T-helper 2 cell treated with Interferon-gamma antibody and Interleukin-4, amounts not matched to agents 5 μg/mL and 100 μg/mL, for 36 hours (primary cell): ENCODE measurements at regions not wholly inside any gene's neighbourhood (a gene's known extent, or its start where the extent isn't known, plus 50 kb on each side); places are given as distances from the start of the nearest gene placed in this dataset.
"Not testable (repeated sequence)": the region's sequence is repeated elsewhere in the genome, so short reads cannot be mapped to it uniquely, and the experiment has no call there.

ENCODE experiments used
- DNase-seq: peaks from one replicate; pipeline ENCODE4 v3.0.0; 2021; ENCODE audit warnings: low spot score
- H3K27ac Mint-ChIP-seq: one replicate; pipeline ENCODE4 v1.8.0; 2021; ENCODE audit warnings: mild to moderate bottlenecking, mixed read lengths
- H3K27me3 Mint-ChIP-seq: one replicate; pipeline ENCODE4 v1.8.0; 2021; ENCODE audit warnings: low read depth, mixed read lengths
- H3K36me3 Mint-ChIP-seq: one replicate; pipeline ENCODE4 v1.8.0; 2021; ENCODE audit warnings: low read depth, mixed read lengths
- H3K4me1 Mint-ChIP-seq: one replicate; pipeline ENCODE4 v1.8.0; 2021; ENCODE audit warnings: low read depth, mixed read lengths
- H3K4me3 Mint-ChIP-seq: one replicate; pipeline ENCODE4 v1.8.0; 2022; ENCODE audit warnings: mild to moderate bottlenecking, moderate library complexity, mixed read lengths
- H3K9me3 Mint-ChIP-seq: one replicate; pipeline ENCODE4 v1.8.0; 2021; ENCODE audit warnings: mixed read lengths

GRCh38 chr4:66328803-66329574 is 658.7 kb upstream of the EPHA5 start:
- H3K36me3 Mint-ChIP-seq = no peaks in the 10 kb centered on the region

GRCh38 chr4:66307641-66308438 is 637.6 kb upstream of the EPHA5 start:
- Mint-ChIP-seq H3K27ac (no peak overlapping the region), H3K27me3 (no peaks in the 10 kb centered on the region)

More at GRCh38 chr4:66328803-66329574, 658.7 kb upstream of the EPHA5 start:
- H3K27ac Mint-ChIP-seq = no peak overlapping the region
- no peaks in the 10 kb centered on the region for H3K4me1 Mint-ChIP-seq
- no peak for DNase-seq
- no peak overlapping the region for H3K4me3 Mint-ChIP-seq
- peaks cover 6% of the 10 kb centered on the region for H3K9me3 Mint-ChIP-seq
- H3K27me3 Mint-ChIP-seq = no peaks in the 10 kb centered on the region

GRCh38 chr4:66300336-66300934 is 630.1 kb upstream of the EPHA5 start:
- no peaks in the 10 kb centered on the region for H3K36me3 Mint-ChIP-seq
- no peaks in the 10 kb centered on the region for H3K4me1 Mint-ChIP-seq
- H3K4me3 Mint-ChIP-seq = no peak overlapping the region
- no peak overlapping the region for H3K27ac Mint-ChIP-seq
- peaks cover 16% of the 10 kb centered on the region for H3K9me3 Mint-ChIP-seq
- DNase-seq = no peak
- H3K27me3 Mint-ChIP-seq = no peaks in the 10 kb centered on the region

More at GRCh38 chr4:66307641-66308438, 637.6 kb upstream of the EPHA5 start:
- H3K4me1 Mint-ChIP-seq = no peaks in the 10 kb centered on the region
- no peaks in the 10 kb centered on the region for H3K36me3 Mint-ChIP-seq
- H3K4me3 Mint-ChIP-seq = no peak overlapping the region
- DNase-seq = no peak
- peaks cover 16% of the 10 kb centered on the region for H3K9me3 Mint-ChIP-seq

GRCh38 chr4:66298569-66298968 is 628.3 kb upstream of the EPHA5 start:
- Mint-ChIP-seq H3K9me3 (peaks cover 26% of the 10 kb centered on the region), H3K27ac (no peak overlapping the region), H3K4me1 (no peaks in the 10 kb centered on the region), H3K36me3 (no peaks in the 10 kb centered on the region), H3K27me3 (no peaks in the 10 kb centered on the region), H3K4me3 (no peak overlapping the region)
- no peak for DNase-seq

GRCh38 chr4:66297703-66298102 is 627.4 kb upstream of the EPHA5 start:
- no peaks in the 10 kb centered on the region for H3K27me3 Mint-ChIP-seq
- H3K36me3 Mint-ChIP-seq = no peaks in the 10 kb centered on the region
- H3K9me3 Mint-ChIP-seq = peaks cover 26% of the 10 kb centered on the region
- DNase-seq = no peak
- H3K4me3 Mint-ChIP-seq = no peak overlapping the region
- H3K27ac Mint-ChIP-seq = no peak overlapping the region
- H3K4me1 Mint-ChIP-seq = no peaks in the 10 kb centered on the region

- Mint-ChIP-seq H3K4me1 (no peaks in the 10 kb centered on the region), H3K27ac (no peak overlapping the region), H3K9me3 (peaks cover 28% of the 10 kb centered on the region), H3K4me3 (no peak overlapping the region), H3K36me3 (no peaks in the 10 kb centered on the region), H3K27me3 (no peaks in the 10 kb centered on the region)
- DNase-seq = no peak
Observed at GRCh38 chr4:66294638-66295037, 624.3 kb upstream of the EPHA5 start.

GRCh38 chr4:66284991-66285451 is 614.7 kb upstream of the EPHA5 start:
- Mint-ChIP-seq H3K4me3 (no peak overlapping the region), H3K36me3 (no peaks in the 10 kb centered on the region), H3K9me3 (peaks cover 15% of the 10 kb centered on the region), H3K27ac (no peak overlapping the region), H3K27me3 (no peaks in the 10 kb centered on the region), H3K4me1 (no peaks in the 10 kb centered on the region)
- no peak for DNase-seq

GRCh38 chr4:66279084-66279483 is 608.8 kb upstream of the EPHA5 start:
- no peak for DNase-seq
- H3K27me3 Mint-ChIP-seq = no peaks in the 10 kb centered on the region
- no peak overlapping the region for H3K4me3 Mint-ChIP-seq
- H3K9me3 Mint-ChIP-seq = peaks cover 17% of the 10 kb centered on the region
- no peaks in the 10 kb centered on the region for H3K36me3 Mint-ChIP-seq
- H3K4me1 Mint-ChIP-seq = no peaks in the 10 kb centered on the region
- no peak overlapping the region for H3K27ac Mint-ChIP-seq

GRCh38 chr4:66275411-66276038 is 605.2 kb upstream of the EPHA5 start:
- H3K4me3 Mint-ChIP-seq = no peak overlapping the region
- no peak for DNase-seq
- H3K9me3 Mint-ChIP-seq = peaks cover 17% of the 10 kb centered on the region
- no peaks in the 10 kb centered on the region for H3K36me3 Mint-ChIP-seq
- no peaks in the 10 kb centered on the region for H3K27me3 Mint-ChIP-seq
- no peak overlapping the region for H3K27ac Mint-ChIP-seq
- H3K4me1 Mint-ChIP-seq = no peaks in the 10 kb centered on the region

GRCh38 chr4:66273110-66273509 is 602.8 kb upstream of the EPHA5 start:
- Mint-ChIP-seq H3K27ac (no peak overlapping the region), H3K36me3 (no peaks in the 10 kb centered on the region), H3K4me1 (no peaks in the 10 kb centered on the region), H3K4me3 (no peak overlapping the region), H3K27me3 (no peaks in the 10 kb centered on the region), H3K9me3 (peaks cover 14% of the 10 kb centered on the region)
- DNase-seq = no peak

GRCh38 chr4:66270356-66270755 is 600.1 kb upstream of the EPHA5 start:
- DNase-seq, H3K4me3 Mint-ChIP-seq, H3K27ac Mint-ChIP-seq, H3K27me3 Mint-ChIP-seq, H3K4me1 Mint-ChIP-seq, H3K36me3 Mint-ChIP-seq: not testable (repeated sequence)
- peaks cover 24% of the 10 kb centered on the region for H3K9me3 Mint-ChIP-seq

GRCh38 chr4:66266554-66266953 is 596.3 kb upstream of the EPHA5 start:
- peaks cover 34% of the 10 kb centered on the region for H3K9me3 Mint-ChIP-seq

GRCh38 chr4:66266035-66266434 is 595.7 kb upstream of the EPHA5 start:
- no peaks in the 10 kb centered on the region for H3K36me3 Mint-ChIP-seq
- H3K9me3 Mint-ChIP-seq = peaks cover 33% of the 10 kb centered on the region
- no peak overlapping the region for H3K4me3 Mint-ChIP-seq
- H3K4me1 Mint-ChIP-seq = no peaks in the 10 kb centered on the region
- no peak for DNase-seq
- H3K27ac Mint-ChIP-seq = no peak overlapping the region
- H3K27me3 Mint-ChIP-seq = no peaks in the 10 kb centered on the region

More at GRCh38 chr4:66266554-66266953, 596.3 kb upstream of the EPHA5 start:
- not testable (repeated sequence) for H3K4me3 Mint-ChIP-seq, H3K4me1 Mint-ChIP-seq, H3K27me3 Mint-ChIP-seq, H3K27ac Mint-ChIP-seq, DNase-seq, H3K36me3 Mint-ChIP-seq

GRCh38 chr4:66252291-66252690 is 582.0 kb upstream of the EPHA5 start:
- H3K4me3 Mint-ChIP-seq = no peak overlapping the region
- DNase-seq = no peak
- no peak overlapping the region for H3K27ac Mint-ChIP-seq
- H3K27me3 Mint-ChIP-seq = no peaks in the 10 kb centered on the region
- peaks cover 34% of the 10 kb centered on the region for H3K9me3 Mint-ChIP-seq
- no peaks in the 10 kb centered on the region for H3K4me1 Mint-ChIP-seq
- no peaks in the 10 kb centered on the region for H3K36me3 Mint-ChIP-seq
